GM23338 (cell line): ENCODE measurements at regions not wholly inside any gene's neighbourhood (a gene's known extent, or its start where the extent isn't known, plus 50 kb on each side); places are given as distances from the start of the nearest gene placed in this dataset.

Experiments used
- CREB1 ChIP-seq: fragments of 250-450 bp; sonication (Bioruptor Pico); IDR thresholded peaks from 2 replicates; pipeline ENCODE4 v1.5.0; 2020; ENCODE audit warnings: low read depth, mild to moderate bottlenecking, moderate library complexity
- EZH2phosphoT487 ChIP-seq: fragments of 200-600 bp; sonication (generic); IDR thresholded peaks from one replicate; pipeline ENCODE4 v1.8.1; 2018; ENCODE audit warnings: antibody characterized with exemption; ENCODE audit not compliant: unreplicated experiment
- NANOG ChIP-seq: IDR thresholded peaks from 2 replicates; pipeline ENCODE4 v1.6.1; 2016; ENCODE audit warnings: antibody characterized with exemption, borderline replicate concordance
- POLR2AphosphoS5 ChIP-seq: IDR thresholded peaks from 2 replicates; pipeline ENCODE4 v1.6.1; 2016; ENCODE audit warnings: antibody characterized with exemption, low read depth
- STAT1 ChIP-seq: IDR thresholded peaks from one replicate; pipeline ENCODE4 v1.6.1; 2016; ENCODE audit warnings: antibody characterized with exemption; ENCODE audit not compliant: unreplicated experiment
- ZNF114 ChIP-seq: fragments of 250-450 bp; sonication (Bioruptor Pico); IDR thresholded peaks from 2 replicates; pipeline ENCODE4 v1.5.0; 2020; ENCODE audit warnings: mild to moderate bottlenecking, moderate library complexity
- ZNF331 ChIP-seq: fragments of 250-450 bp; sonication (Bioruptor Pico); IDR thresholded peaks from 2 replicates; pipeline ENCODE4 v1.5.0; 2020; ENCODE audit warnings: low read depth, mild to moderate bottlenecking, moderate library complexity
- TF ChIP-seq, protein P1 (sequence below): fragments of 250-450 bp; sonication (Bioruptor Pico); IDR thresholded peaks from 2 replicates; pipeline ENCODE4 v1.5.0; 2020; ENCODE audit warnings: mild to moderate bottlenecking, moderate library complexity
- TF ChIP-seq, protein P2 (sequence below): IDR thresholded peaks from one replicate; pipeline ENCODE4 v1.6.1; 2018; ENCODE audit warnings: antibody characterized with exemption; ENCODE audit not compliant: unreplicated experiment

DNA sequence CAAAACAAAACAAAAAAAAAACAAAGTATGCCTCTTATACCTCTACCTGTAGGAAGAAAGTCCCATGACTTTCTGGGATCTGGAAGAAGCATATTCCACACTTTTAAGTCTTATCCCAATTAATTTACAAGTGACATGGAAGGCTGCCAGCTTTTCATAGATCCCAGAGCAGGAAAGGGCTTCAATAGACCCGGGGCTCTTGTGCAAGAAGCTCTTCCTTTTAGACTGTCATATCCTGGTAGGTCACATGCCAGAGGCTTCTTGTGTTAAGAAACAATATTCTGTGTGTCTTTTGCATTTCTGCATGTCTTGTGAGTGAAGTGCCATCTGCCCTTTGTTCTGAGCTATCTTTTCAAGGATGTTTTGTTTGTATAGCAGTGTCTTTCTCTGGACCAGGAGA is 84.4 kb upstream of the PHOX2B start (continued):
- TF ChIP-seq, protein P1, sequence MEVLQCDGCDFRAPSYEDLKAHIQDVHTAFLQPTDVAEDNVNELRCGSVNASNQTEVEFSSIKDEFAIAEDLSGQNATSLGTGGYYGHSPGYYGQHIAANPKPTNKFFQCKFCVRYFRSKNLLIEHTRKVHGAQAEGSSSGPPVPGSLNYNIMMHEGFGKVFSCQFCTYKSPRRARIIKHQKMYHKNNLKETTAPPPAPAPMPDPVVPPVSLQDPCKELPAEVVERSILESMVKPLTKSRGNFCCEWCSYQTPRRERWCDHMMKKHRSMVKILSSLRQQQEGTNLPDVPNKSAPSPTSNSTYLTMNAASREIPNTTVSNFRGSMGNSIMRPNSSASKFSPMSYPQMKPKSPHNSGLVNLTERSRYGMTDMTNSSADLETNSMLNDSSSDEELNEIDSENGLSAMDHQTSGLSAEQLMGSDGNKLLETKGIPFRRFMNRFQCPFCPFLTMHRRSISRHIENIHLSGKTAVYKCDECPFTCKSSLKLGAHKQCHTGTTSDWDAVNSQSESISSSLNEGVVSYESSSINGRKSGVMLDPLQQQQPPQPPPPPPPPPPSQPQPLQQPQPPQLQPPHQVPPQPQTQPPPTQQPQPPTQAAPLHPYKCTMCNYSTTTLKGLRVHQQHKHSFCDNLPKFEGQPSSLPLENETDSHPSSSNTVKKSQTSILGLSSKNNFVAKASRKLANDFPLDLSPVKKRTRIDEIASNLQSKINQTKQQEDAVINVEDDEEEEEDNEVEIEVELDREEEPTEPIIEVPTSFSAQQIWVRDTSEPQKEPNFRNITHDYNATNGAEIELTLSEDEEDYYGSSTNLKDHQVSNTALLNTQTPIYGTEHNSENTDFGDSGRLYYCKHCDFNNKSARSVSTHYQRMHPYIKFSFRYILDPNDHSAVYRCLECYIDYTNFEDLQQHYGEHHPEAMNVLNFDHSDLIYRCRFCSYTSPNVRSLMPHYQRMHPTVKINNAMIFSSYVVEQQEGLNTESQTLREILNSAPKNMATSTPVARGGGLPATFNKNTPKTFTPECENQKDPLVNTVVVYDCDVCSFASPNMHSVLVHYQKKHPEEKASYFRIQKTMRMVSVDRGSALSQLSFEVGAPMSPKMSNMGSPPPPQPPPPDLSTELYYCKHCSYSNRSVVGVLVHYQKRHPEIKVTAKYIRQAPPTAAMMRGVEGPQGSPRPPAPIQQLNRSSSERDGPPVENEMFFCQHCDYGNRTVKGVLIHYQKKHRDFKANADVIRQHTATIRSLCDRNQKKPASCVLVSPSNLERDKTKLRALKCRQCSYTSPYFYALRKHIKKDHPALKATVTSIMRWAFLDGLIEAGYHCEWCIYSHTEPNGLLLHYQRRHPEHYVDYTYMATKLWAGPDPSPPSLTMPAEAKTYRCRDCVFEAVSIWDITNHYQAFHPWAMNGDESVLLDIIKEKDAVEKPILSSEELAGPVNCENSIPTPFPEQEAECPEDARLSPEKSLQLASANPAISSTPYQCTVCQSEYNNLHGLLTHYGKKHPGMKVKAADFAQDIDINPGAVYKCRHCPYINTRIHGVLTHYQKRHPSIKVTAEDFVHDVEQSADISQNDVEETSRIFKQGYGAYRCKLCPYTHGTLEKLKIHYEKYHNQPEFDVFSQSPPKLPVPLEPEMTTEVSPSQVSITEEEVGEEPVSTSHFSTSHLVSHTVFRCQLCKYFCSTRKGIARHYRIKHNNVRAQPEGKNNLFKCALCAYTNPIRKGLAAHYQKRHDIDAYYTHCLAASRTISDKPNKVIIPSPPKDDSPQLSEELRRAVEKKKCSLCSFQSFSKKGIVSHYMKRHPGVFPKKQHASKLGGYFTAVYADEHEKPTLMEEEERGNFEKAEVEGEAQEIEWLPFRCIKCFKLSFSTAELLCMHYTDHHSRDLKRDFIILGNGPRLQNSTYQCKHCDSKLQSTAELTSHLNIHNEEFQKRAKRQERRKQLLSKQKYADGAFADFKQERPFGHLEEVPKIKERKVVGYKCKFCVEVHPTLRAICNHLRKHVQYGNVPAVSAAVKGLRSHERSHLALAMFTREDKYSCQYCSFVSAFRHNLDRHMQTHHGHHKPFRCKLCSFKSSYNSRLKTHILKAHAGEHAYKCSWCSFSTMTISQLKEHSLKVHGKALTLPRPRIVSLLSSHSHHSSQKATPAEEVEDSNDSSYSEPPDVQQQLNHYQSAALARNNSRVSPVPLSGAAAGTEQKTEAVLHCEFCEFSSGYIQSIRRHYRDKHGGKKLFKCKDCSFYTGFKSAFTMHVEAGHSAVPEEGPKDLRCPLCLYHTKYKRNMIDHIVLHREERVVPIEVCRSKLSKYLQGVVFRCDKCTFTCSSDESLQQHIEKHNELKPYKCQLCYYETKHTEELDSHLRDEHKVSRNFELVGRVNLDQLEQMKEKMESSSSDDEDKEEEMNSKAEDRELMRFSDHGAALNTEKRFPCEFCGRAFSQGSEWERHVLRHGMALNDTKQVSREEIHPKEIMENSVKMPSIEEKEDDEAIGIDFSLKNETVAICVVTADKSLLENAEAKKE, result no peak
- TF ChIP-seq STAT1, result no peak
- no peak for TF ChIP-seq ZNF114 (CRISPR knock-in tag)
- no peak for TF ChIP-seq ZNF331
- no peak for TF ChIP-seq POLR2AphosphoS5
- TF ChIP-seq EZH2phosphoT487, result no peak
- TF ChIP-seq, protein P2, sequence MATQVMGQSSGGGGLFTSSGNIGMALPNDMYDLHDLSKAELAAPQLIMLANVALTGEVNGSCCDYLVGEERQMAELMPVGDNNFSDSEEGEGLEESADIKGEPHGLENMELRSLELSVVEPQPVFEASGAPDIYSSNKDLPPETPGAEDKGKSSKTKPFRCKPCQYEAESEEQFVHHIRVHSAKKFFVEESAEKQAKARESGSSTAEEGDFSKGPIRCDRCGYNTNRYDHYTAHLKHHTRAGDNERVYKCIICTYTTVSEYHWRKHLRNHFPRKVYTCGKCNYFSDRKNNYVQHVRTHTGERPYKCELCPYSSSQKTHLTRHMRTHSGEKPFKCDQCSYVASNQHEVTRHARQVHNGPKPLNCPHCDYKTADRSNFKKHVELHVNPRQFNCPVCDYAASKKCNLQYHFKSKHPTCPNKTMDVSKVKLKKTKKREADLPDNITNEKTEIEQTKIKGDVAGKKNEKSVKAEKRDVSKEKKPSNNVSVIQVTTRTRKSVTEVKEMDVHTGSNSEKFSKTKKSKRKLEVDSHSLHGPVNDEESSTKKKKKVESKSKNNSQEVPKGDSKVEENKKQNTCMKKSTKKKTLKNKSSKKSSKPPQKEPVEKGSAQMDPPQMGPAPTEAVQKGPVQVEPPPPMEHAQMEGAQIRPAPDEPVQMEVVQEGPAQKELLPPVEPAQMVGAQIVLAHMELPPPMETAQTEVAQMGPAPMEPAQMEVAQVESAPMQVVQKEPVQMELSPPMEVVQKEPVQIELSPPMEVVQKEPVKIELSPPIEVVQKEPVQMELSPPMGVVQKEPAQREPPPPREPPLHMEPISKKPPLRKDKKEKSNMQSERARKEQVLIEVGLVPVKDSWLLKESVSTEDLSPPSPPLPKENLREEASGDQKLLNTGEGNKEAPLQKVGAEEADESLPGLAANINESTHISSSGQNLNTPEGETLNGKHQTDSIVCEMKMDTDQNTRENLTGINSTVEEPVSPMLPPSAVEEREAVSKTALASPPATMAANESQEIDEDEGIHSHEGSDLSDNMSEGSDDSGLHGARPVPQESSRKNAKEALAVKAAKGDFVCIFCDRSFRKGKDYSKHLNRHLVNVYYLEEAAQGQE, result no peak
- TF ChIP-seq NANOG, result no peak
- TF ChIP-seq CREB1 (CRISPR knock-in tag), result no peak
